CD4-positive, alpha-beta T cell (primary cell): ENCODE measurements at regions not wholly inside any gene's neighbourhood (a gene's known extent, or its start where the extent isn't known, plus 50 kb on each side); places are given as distances from the start of the nearest gene placed in this dataset.

Experiments used
- ATAC-seq: fragments of 200-7000 bp; cut with Tn5 transposase; one replicate; pipeline ENCODE4 v1.10.0; 2022; ENCODE audit warnings: mild to moderate bottlenecking; ENCODE audit not compliant: poor library complexity
- CTCF ChIA-PET: fragments of 350-600 bp; sonication (Branson Sonifier 250); formaldehyde crosslinking; loops from one replicate; lab custom pipeline; 2021; ENCODE audit warnings: antibody characterized with exemption, inconsistent platforms; lab: Charles Lee
- POLR2A ChIA-PET: fragments of 350-600 bp; sonication (Branson Sonifier 250); formaldehyde crosslinking; loops from one replicate; lab custom pipeline; 2021; ENCODE audit warnings: antibody characterized with exemption, inconsistent platforms; lab: Charles Lee
- DNase-seq, 14 experiments: peaks; one replicate each; pipeline ENCODE4 v3.0.0-alpha.2; 2013 to 2020; ENCODE audit warnings: mixed read lengths in 2 of 14
- H3K27ac ChIP-seq, 2 donors: one replicate each; pipeline versions ENCODE4 v1.5.1 to v1.7.0; 2013; ENCODE audit warnings: low read length in 2 of 2, low read depth in 1 of 2, mild to moderate bottlenecking in 1 of 2
- H3K27me3 ChIP-seq, 2 experiments: 1 replicate in 1 of 2; 2 replicates in 1 of 2; pipeline versions ENCODE4 v1.6.1 to v1.7.0; 2013; ENCODE audit warnings: low read length in 2 of 2, control low read depth in 1 of 2, mild to moderate bottlenecking in 1 of 2, moderate library complexity in 1 of 2; ENCODE audit not compliant: insufficient read depth in 2 of 2, control insufficient read depth in 1 of 2
- H3K36me3 ChIP-seq: one replicate; pipeline ENCODE4 v1.6.1; 2013; ENCODE audit warnings: low read length, control low read depth; ENCODE audit not compliant: insufficient read depth
- H3K4me1 ChIP-seq: one replicate; pipeline ENCODE4 v1.6.1; 2013; ENCODE audit warnings: low read length, control low read depth; ENCODE audit not compliant: insufficient read depth
- H3K4me3 ChIP-seq: one replicate; pipeline ENCODE4 v1.5.1; 2013; ENCODE audit warnings: mild to moderate bottlenecking, low read length, moderate library complexity
- H3K9me3 ChIP-seq, 2 experiments: 1 replicate in 1 of 2; 2 replicates in 1 of 2; pipeline versions ENCODE4 v1.6.1 to v1.7.0; 2013; ENCODE audit warnings: low read length in 2 of 2, mild to moderate bottlenecking in 2 of 2, control low read depth in 1 of 2, moderate library complexity in 1 of 2; ENCODE audit not compliant: control insufficient read depth in 1 of 2, insufficient read depth in 1 of 2
- H3K27ac Mint-ChIP-seq: one replicate; pipeline ENCODE4 v1.8.0; 2020; ENCODE audit warnings: mixed read lengths
- H3K27me3 Mint-ChIP-seq: one replicate; pipeline ENCODE4 v1.8.0; 2021; ENCODE audit warnings: mixed read lengths
- H3K36me3 Mint-ChIP-seq: one replicate; pipeline ENCODE4 v1.8.0; 2021; ENCODE audit warnings: low read depth, mixed read lengths
- H3K4me1 Mint-ChIP-seq: one replicate; pipeline ENCODE4 v1.8.0; 2021; ENCODE audit warnings: low read depth, mixed read lengths
- H3K4me3 Mint-ChIP-seq: one replicate; pipeline ENCODE4 v1.8.0; 2020; ENCODE audit warnings: mild to moderate bottlenecking, mixed read lengths
- H3K9me3 Mint-ChIP-seq: one replicate; pipeline ENCODE4 v1.8.0; 2020; ENCODE audit warnings: mixed read lengths
- CTCF ChIP-seq: fragments of 200-600 bp; IDR thresholded peaks from one replicate; pipeline ENCODE4 v1.8.0; 2022; ENCODE audit warnings: antibody characterized with exemption, mild to moderate bottlenecking
- intact Hi-C, 2 experiments: fragments of 100-400 bp; cut with DNase I in 1 of 2; cut with micrococcal nuclease in 1 of 2; formaldehyde crosslinking; loops; one replicate each; pipeline versions ENCODE4 v1.15.1 to v1.9.0; 2023 to 2025; cut with DNase I, micrococcal nuclease

DNA sequence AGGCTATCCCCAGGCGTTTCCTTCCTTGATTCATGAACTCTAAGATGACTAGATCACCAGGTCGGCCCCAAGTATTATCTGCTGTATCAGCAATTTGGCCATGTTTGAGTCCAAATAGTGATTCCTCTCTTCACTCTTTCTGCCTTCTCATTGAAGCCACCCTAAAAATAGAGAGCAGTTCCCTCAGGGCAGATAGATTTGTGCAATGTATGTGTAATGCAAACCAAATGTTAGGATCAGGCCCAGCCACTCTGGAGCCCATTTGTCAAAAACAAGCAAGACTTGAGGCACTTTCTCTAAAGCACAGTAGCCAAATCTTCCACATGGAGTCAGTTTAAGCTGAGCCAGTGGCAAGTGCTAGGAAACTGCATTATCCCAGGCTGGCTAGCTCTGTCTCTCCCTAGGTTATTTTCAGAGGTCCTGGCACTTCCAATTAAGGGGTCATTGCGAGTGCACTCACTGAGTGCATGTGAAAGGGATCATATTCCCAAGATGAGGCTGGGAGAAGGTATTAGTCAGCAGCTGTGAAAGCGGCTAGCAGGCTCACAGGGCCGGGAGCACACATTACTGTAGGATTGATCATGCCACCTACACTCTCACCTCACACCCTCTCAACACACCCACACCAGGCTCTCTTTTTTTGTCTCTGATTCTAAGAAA is 97.9 kb upstream of the RAB3GAP2 start:
- POLR2A ChIA-PET = no interaction called here
- peaks cover 30% of the 10 kb centered on the region for H3K27me3 Mint-ChIP-seq
- Histone ChIP-seq H3K27ac (no peak overlapping the region), H3K4me1 (no peaks in the 10 kb centered on the region), H3K36me3 (no peaks in the 10 kb centered on the region), H3K4me3 (no peak overlapping the region), H3K27me3 (peaks cover 6 to 10% of the 10 kb centered on the region in 2 experiments), H3K9me3 (no peaks in the 10 kb centered on the region)
- intact Hi-C loops = no loop called here
- no peaks in the 10 kb centered on the region for H3K9me3 Mint-ChIP-seq
- no peaks in the 10 kb centered on the region for H3K36me3 Mint-ChIP-seq
- CTCF ChIA-PET = no interaction called here
- no peak for TF ChIP-seq CTCF
- no peak overlapping the region for H3K27ac Mint-ChIP-seq
- ATAC-seq = no peak
- no peak for DNase-seq
- H3K4me1 Mint-ChIP-seq = no peaks in the 10 kb centered on the region
- no peak overlapping the region for H3K4me3 Mint-ChIP-seq

DNA sequence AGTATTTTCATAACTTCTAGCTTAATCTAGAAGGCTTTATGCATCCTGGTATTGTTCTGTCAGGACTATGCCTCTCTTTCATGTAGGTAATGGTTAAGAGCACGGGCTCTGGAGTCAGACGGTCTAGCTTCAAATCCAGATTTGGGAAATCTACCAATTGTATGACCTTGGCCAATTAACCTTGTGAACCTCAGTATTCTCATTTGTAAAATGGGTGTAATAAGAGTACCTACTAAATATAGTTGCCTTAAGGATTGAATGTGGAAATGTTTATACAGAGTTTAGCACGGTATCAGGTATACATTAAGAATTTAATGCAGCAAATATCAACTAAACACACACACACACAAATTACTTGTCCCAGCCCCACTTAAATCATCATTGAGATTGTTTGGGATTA is 97.3 kb upstream of the RAB3GAP2 start:
- Histone ChIP-seq H3K4me3 (no peak overlapping the region), H3K27me3 (peaks cover 12% of the 10 kb centered on the region in 2 experiments), H3K9me3 (no peaks in the 10 kb centered on the region), H3K36me3 (no peaks in the 10 kb centered on the region), H3K4me1 (no peaks in the 10 kb centered on the region), H3K27ac (no peak overlapping the region)
- no peaks in the 10 kb centered on the region for H3K4me1 Mint-ChIP-seq
- DNase-seq (no peak), ATAC-seq (no peak)
- H3K27ac Mint-ChIP-seq = no peak overlapping the region
- TF ChIP-seq CTCF = no peak
- POLR2A ChIA-PET = no interaction called here
- H3K9me3 Mint-ChIP-seq = no peaks in the 10 kb centered on the region
- no peak overlapping the region for H3K4me3 Mint-ChIP-seq
- peaks cover 34% of the 10 kb centered on the region for H3K27me3 Mint-ChIP-seq
- CTCF ChIA-PET = no interaction called here
- intact Hi-C loops = no loop called here
- no peaks in the 10 kb centered on the region for H3K36me3 Mint-ChIP-seq

DNA sequence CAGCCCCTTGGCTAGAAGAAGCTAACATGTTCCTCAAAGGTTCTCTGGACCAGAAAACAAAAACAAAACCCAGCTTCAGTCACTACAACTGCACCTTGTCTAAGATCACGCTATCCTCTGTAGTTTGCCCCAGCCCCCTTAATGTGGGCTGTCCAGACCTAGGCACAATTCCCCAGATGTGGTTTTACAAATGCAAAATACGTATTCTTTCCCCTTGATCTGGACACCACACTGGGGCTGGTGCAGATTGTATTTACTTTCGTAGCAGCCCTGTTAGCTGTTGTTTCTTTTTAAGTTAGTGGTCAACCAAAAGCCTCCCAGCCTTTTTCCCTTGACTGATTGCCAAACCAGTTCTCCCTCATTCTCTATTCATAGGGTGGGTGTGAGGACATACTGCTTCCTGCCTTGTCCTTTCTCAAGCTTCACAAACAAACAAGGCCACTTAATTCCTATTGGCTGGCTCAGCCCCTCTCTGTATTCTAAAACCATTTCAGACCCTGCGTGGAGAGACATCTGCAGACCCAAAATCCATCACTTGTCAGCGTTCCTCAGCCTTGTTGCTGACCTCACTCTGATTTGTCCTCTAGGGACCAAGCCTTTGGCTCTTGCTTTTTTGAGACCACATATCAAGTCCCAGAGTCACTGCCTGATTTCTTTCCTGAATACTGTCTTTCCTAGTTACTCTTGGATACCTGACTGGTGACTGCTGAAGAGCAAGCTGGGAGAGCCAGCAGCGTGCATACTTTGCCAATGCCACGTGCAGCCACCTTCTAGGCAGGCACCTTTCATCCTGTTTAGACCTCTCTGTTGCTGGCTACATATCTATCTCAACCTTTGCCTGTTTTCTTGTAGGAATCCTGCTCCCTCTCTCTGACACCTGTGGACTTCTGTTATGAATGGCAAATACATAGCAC is 96.4 kb upstream of the RAB3GAP2 start:
- H3K27me3 ChIP-seq = peaks cover 12% of the 10 kb centered on the region in 2 experiments
- Mint-ChIP-seq H3K36me3 (no peaks in the 10 kb centered on the region), H3K27me3 (peaks cover 29% of the 10 kb centered on the region), H3K4me1 (no peaks in the 10 kb centered on the region), H3K9me3 (no peaks in the 10 kb centered on the region), H3K4me3 (no peak overlapping the region), H3K27ac (no peak overlapping the region)
- no peaks in the 10 kb centered on the region for H3K4me1 ChIP-seq
- no peak for TF ChIP-seq CTCF
- DNase-seq = no peak
- no peak overlapping the region for H3K4me3 ChIP-seq
- ChIA-PET POLR2A (no interaction called here), CTCF (no interaction called here)
- no peaks in the 10 kb centered on the region for H3K9me3 ChIP-seq
- H3K36me3 ChIP-seq = no peaks in the 10 kb centered on the region
- H3K27ac ChIP-seq = no peak overlapping the region
- ATAC-seq = no peak
- intact Hi-C loops = no loop called here
